Neural cell (in vitro differentiated cells): ENCODE measurements at regions not wholly inside any gene's neighbourhood (a gene's known extent, or its start where the extent isn't known, plus 50 kb on each side); places are given as distances from the start of the nearest gene placed in this dataset.

ENCODE experiments used
- H2AFZ ChIP-seq: fragments of 200-600, 300-800 bp; sonication (generic), shearing (Covaris generic); 2 replicates; pipeline ENCODE4 v1.6.0; 2014; ENCODE audit warnings: low read depth, mild to moderate bottlenecking, antibody characterized with exemption, low read length, moderate library complexity
- H3F3A ChIP-seq: fragments of 200-600 bp; shearing (Covaris generic); 2 replicates; pipeline ENCODE4 v1.6.1; 2016; ENCODE audit warnings: mild to moderate bottlenecking, moderate library complexity, mixed read lengths, antibody characterized with exemption, low read length; ENCODE audit not compliant: insufficient read depth, poor library complexity, severe bottlenecking
- H3K27ac ChIP-seq: fragments of 200-600, 300-800 bp; sonication (generic), shearing (Covaris generic); 2 replicates; pipeline ENCODE4 v1.5.1; 2014; ENCODE audit warnings: mild to moderate bottlenecking, low read length, moderate library complexity
- H3K27me3 ChIP-seq: fragments of 300-800, 200-600 bp; sonication (generic), shearing (Covaris generic); 2 replicates; pipeline ENCODE4 v1.6.0; 2014; ENCODE audit warnings: mild to moderate bottlenecking, low read depth, low read length, moderate library complexity; ENCODE audit not compliant: insufficient read depth
- H3K36me3 ChIP-seq: fragments of 300-800, 200-600 bp; sonication (generic), shearing (Covaris generic); 2 replicates; pipeline ENCODE4 v1.5.1; 2014; ENCODE audit warnings: mild to moderate bottlenecking, antibody characterized with exemption, low read length, moderate library complexity; ENCODE audit not compliant: insufficient read depth
- H3K4me2 ChIP-seq: fragments of 300-800, 200-600 bp; sonication (generic), shearing (Covaris generic); 2 replicates; pipeline ENCODE4 v1.6.0; 2014; ENCODE audit warnings: mild to moderate bottlenecking, low read length
- H3K4me3 ChIP-seq: fragments of 300-800, 200-600 bp; sonication (generic), shearing (Covaris generic); 2 replicates; pipeline ENCODE4 v1.5.1; 2014; ENCODE audit warnings: mild to moderate bottlenecking, low read length, moderate library complexity
- H3K79me2 ChIP-seq: fragments of 200-600 bp; shearing (Covaris generic); replicated peaks from 2 replicates; pipeline ENCODE4 v1.6.0; 2014; ENCODE audit warnings: mild to moderate bottlenecking, low read length, moderate library complexity; ENCODE audit not compliant: insufficient read depth
- H3K9ac ChIP-seq: fragments of 300-800, 200-600 bp; sonication (generic), shearing (Covaris generic); 2 replicates; pipeline ENCODE4 v1.6.1; 2016; ENCODE audit warnings: mild to moderate bottlenecking, low read length, mixed read lengths
- H3K9me2 ChIP-seq: fragments of 200-600 bp; shearing (Covaris generic); 2 replicates; pipeline ENCODE4 v1.6.1; 2016; ENCODE audit warnings: mild to moderate bottlenecking, low read length, mixed read lengths; ENCODE audit not compliant: insufficient read depth
- H3K9me3 ChIP-seq: fragments of 200-600, 300-800 bp; sonication (generic), shearing (Covaris generic); 2 replicates; pipeline ENCODE4 v1.6.1; 2016; ENCODE audit warnings: mild to moderate bottlenecking, mixed run types, low read length, moderate library complexity, mixed read lengths
- H4K20me1 ChIP-seq: fragments of 200-600 bp; shearing (Covaris generic); 2 replicates; pipeline ENCODE4 v1.6.1; 2016; ENCODE audit warnings: mild to moderate bottlenecking, mixed run types; ENCODE audit not compliant: insufficient read depth
- EP300 ChIP-seq: fragments of 450-650 bp; conservative IDR thresholded peaks from 2 replicates; pipeline ENCODE4 v1.6.1; 2014; ENCODE audit warnings: antibody characterized with exemption, mild to moderate bottlenecking, moderate library complexity; ENCODE audit not compliant: poor library complexity, severe bottlenecking
- EZH2 ChIP-seq: fragments of 200-600, 300-800 bp; shearing (Covaris generic), sonication (generic); IDR thresholded peaks from 2 replicates; pipeline ENCODE4 v1.6.1; 2014; ENCODE audit warnings: antibody characterized with exemption, low read length, borderline replicate concordance, mild to moderate bottlenecking; ENCODE audit not compliant: insufficient read depth, poor library complexity, severe bottlenecking
- MXI1 ChIP-seq: fragments of 450-650 bp; conservative IDR thresholded peaks from 2 replicates; pipeline ENCODE4 v1.6.1; 2014; ENCODE audit warnings: antibody characterized with exemption, mild to moderate bottlenecking; ENCODE audit not compliant: poor library complexity, severe bottlenecking
- POLR2AphosphoS5 ChIP-seq: IDR thresholded peaks from 2 replicates; pipeline ENCODE4 v1.6.1; 2012
- RAD21 ChIP-seq: fragments of 450-650 bp; conservative IDR thresholded peaks from 2 replicates; pipeline ENCODE4 v1.6.1; 2014; ENCODE audit warnings: antibody characterized with exemption, mild to moderate bottlenecking, moderate library complexity
- SMC3 ChIP-seq: fragments of 450-650 bp; conservative IDR thresholded peaks from 2 replicates; pipeline ENCODE4 v1.6.1; 2014; ENCODE audit warnings: antibody characterized with exemption, mild to moderate bottlenecking, moderate library complexity; ENCODE audit not compliant: poor library complexity
- TAF1 ChIP-seq: IDR thresholded peaks from 2 replicates; pipeline ENCODE4 v1.6.1; 2012; ENCODE audit warnings: low read depth
- TF ChIP-seq, protein P1 (sequence below): fragments of 450-650 bp; IDR thresholded peaks from 2 replicates; pipeline ENCODE4 v1.5.1; 2014; ENCODE audit warnings: antibody characterized with exemption, mild to moderate bottlenecking, moderate library complexity; ENCODE audit not compliant: poor library complexity, severe bottlenecking
- TF ChIP-seq, protein P2 (sequence below): IDR thresholded peaks from 2 replicates; pipeline ENCODE4 v1.6.1; 2012; ENCODE audit warnings: borderline replicate concordance

DNA sequence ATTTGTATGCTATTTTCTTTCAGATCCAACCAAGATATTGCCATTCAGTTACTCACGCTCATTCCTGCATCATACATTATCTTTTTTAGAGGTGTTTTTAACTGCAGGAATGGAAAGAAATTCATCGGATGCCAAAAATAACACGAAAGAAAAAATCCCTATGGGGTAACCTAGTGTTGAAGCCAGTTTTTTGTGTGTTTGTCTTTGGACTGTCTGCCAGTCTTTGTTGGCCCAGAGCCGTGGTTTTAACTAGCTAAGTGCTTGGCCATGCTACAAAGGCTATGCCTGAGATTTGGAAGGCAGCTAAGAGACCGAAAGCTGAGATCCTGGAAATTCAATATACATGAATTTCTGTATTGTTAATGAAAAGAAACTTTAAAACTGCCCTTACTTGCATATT lies 309.8 kb upstream of the CNTN5 start:
- H3K79me2 ChIP-seq: no peaks in the 10 kb centered on the region
- no peaks in the 10 kb centered on the region for H3K36me3 ChIP-seq
- no peaks in the 10 kb centered on the region for H3F3A ChIP-seq
- no peaks in the 10 kb centered on the region for H3K27me3 ChIP-seq
- H2AFZ ChIP-seq: no peak overlapping the region
- H3K9me2 ChIP-seq: no peaks in the 10 kb centered on the region
- no peaks in the 10 kb centered on the region for H3K9me3 ChIP-seq
- no peak for TF ChIP-seq MXI1
- TF ChIP-seq EP300: no peak
- TF ChIP-seq RAD21: no peak
- no peak for TF ChIP-seq SMC3
- TF ChIP-seq POLR2AphosphoS5: no peak
- no peak for TF ChIP-seq TAF1
- TF ChIP-seq, protein P1, sequence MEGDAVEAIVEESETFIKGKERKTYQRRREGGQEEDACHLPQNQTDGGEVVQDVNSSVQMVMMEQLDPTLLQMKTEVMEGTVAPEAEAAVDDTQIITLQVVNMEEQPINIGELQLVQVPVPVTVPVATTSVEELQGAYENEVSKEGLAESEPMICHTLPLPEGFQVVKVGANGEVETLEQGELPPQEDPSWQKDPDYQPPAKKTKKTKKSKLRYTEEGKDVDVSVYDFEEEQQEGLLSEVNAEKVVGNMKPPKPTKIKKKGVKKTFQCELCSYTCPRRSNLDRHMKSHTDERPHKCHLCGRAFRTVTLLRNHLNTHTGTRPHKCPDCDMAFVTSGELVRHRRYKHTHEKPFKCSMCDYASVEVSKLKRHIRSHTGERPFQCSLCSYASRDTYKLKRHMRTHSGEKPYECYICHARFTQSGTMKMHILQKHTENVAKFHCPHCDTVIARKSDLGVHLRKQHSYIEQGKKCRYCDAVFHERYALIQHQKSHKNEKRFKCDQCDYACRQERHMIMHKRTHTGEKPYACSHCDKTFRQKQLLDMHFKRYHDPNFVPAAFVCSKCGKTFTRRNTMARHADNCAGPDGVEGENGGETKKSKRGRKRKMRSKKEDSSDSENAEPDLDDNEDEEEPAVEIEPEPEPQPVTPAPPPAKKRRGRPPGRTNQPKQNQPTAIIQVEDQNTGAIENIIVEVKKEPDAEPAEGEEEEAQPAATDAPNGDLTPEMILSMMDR: no peak
- TF ChIP-seq EZH2: no peak
- TF ChIP-seq, protein P2, sequence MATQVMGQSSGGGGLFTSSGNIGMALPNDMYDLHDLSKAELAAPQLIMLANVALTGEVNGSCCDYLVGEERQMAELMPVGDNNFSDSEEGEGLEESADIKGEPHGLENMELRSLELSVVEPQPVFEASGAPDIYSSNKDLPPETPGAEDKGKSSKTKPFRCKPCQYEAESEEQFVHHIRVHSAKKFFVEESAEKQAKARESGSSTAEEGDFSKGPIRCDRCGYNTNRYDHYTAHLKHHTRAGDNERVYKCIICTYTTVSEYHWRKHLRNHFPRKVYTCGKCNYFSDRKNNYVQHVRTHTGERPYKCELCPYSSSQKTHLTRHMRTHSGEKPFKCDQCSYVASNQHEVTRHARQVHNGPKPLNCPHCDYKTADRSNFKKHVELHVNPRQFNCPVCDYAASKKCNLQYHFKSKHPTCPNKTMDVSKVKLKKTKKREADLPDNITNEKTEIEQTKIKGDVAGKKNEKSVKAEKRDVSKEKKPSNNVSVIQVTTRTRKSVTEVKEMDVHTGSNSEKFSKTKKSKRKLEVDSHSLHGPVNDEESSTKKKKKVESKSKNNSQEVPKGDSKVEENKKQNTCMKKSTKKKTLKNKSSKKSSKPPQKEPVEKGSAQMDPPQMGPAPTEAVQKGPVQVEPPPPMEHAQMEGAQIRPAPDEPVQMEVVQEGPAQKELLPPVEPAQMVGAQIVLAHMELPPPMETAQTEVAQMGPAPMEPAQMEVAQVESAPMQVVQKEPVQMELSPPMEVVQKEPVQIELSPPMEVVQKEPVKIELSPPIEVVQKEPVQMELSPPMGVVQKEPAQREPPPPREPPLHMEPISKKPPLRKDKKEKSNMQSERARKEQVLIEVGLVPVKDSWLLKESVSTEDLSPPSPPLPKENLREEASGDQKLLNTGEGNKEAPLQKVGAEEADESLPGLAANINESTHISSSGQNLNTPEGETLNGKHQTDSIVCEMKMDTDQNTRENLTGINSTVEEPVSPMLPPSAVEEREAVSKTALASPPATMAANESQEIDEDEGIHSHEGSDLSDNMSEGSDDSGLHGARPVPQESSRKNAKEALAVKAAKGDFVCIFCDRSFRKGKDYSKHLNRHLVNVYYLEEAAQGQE: no peak
- no peak overlapping the region for H3K9ac ChIP-seq
- no peaks in the 10 kb centered on the region for H4K20me1 ChIP-seq
- no peak overlapping the region for H3K27ac ChIP-seq
- H3K4me2 ChIP-seq: no peak overlapping the region
- H3K4me3 ChIP-seq: no peak overlapping the region

DNA sequence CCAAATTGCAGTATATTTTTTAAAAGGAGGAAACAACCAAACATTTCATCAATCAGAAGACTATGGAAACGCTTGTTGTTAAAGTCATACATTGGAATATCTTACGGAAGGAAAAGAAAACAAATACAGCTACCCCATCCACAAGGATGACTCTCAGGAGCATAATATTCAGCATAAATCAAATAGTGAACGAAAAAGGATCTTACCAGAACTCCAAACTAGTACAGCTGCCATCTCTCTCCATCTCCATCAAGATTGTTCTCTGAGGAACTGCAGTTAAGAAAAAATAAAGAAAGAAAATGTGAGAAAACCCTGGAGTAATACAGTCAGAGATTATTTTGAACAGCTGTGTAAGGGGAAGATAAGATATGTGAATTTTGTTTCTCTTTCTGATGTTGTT lies 299.8 kb upstream of the CNTN5 start:
- Histone ChIP-seq H3K9me2 (no peaks in the 10 kb centered on the region), H3K9ac (no peak overlapping the region), H3K27me3 (no peaks in the 10 kb centered on the region), H3K36me3 (no peaks in the 10 kb centered on the region), H3K79me2 (no peaks in the 10 kb centered on the region), H3K4me3 (no peak overlapping the region), H3K27ac (no peak overlapping the region), H3K4me2 (no peak overlapping the region), H3K9me3 (no peaks in the 10 kb centered on the region), H2AFZ (no peak overlapping the region), H3F3A (no peaks in the 10 kb centered on the region), H4K20me1 (no peaks in the 10 kb centered on the region)
- TF ChIP-seq, protein P2: no peak
- no peak for TF ChIP-seq POLR2AphosphoS5
- TF ChIP-seq EZH2: no peak
- TF ChIP-seq, protein P1: no peak
